ENCODE measurements at regions not wholly inside any gene's neighbourhood (a gene's known extent, or its start where the extent isn't known, plus 50 kb on each side); places are given as distances from the start of the nearest gene placed in this dataset.
"Not testable (repeated sequence)": the region's sequence is repeated elsewhere in the genome, so short reads cannot be mapped to it uniquely, and the experiment has no call there.

GRCh38 chr21:23695443-23695842 lies 1911.8 kb downstream of the MRPL39 start:
- no peak for DNase-seq

GRCh38 chr21:23694390-23694789 lies 1912.9 kb downstream of the MRPL39 start:
- no peak for DNase-seq

GRCh38 chr21:23690316-23690715 lies 1917.0 kb downstream of the MRPL39 start:
- DNase-seq = no peak

- no peak for DNase-seq
These were observed 1920.4 kb downstream of the MRPL39 start for GRCh38 chr21:23686737-23687523.

GRCh38 chr21:23684431-23684830 lies 1922.8 kb downstream of the MRPL39 start:
- DNase-seq = no peak

- no peak for DNase-seq
These were observed 1943.0 kb downstream of the MRPL39 start for GRCh38 chr21:23664193-23664694.

GRCh38 chr21:23660560-23660959 lies 1946.7 kb downstream of the MRPL39 start:
- no peak for DNase-seq

GRCh38 chr21:23644768-23645167 lies 1962.5 kb downstream of the MRPL39 start:
- no peak for DNase-seq

- DNase-seq = no peak
These were observed 1967.6 kb downstream of the MRPL39 start for GRCh38 chr21:23639721-23640120.

- no peak for DNase-seq
These were observed 1969.1 kb downstream of the MRPL39 start for GRCh38 chr21:23638131-23638695.

- no peak for DNase-seq
These were observed 1973.8 kb downstream of the MRPL39 start for GRCh38 chr21:23633447-23633940.

GRCh38 chr21:23624281-23624680 lies 1983.0 kb downstream of the MRPL39 start:
- no peak for DNase-seq

GRCh38 chr21:23613014-23613413 lies 1994.3 kb downstream of the MRPL39 start:
- DNase-seq = no peak

GRCh38 chr21:23612210-23612609 lies 1995.1 kb downstream of the MRPL39 start:
- DNase-seq = no peak

- no peak for DNase-seq
These were observed 1999.4 kb downstream of the MRPL39 start for GRCh38 chr21:23607782-23608431.

GRCh38 chr21:23601549-23601948 lies 2005.7 kb downstream of the MRPL39 start:
- no peak for DNase-seq

- DNase-seq = no peak
These were observed 2013.7 kb downstream of the MRPL39 start for GRCh38 chr21:23593582-23593981.

GRCh38 chr21:23585419-23585818 lies 2021.9 kb downstream of the MRPL39 start:
- DNase-seq = no peak

GRCh38 chr21:23579573-23579972 lies 2027.7 kb downstream of the MRPL39 start:
- DNase-seq = no peak

GRCh38 chr21:23578027-23578426 lies 2029.3 kb downstream of the MRPL39 start:
- no peak for DNase-seq

GRCh38 chr21:23574932-23575331 lies 2032.3 kb downstream of the MRPL39 start:
- DNase-seq = no peak

GRCh38 chr21:23548924-23549323 lies 2058.4 kb downstream of the MRPL39 start:
- DNase-seq = not testable (repeated sequence)

GRCh38 chr21:23543333-23543732 lies 2063.9 kb downstream of the MRPL39 start:
- no peak for DNase-seq

GRCh38 chr21:23542097-23542496 lies 2065.2 kb downstream of the MRPL39 start:
- no peak for DNase-seq
